Right hindlimb (tissue), 1 donor: ENCODE measurements at regions not wholly inside any gene's neighbourhood (a gene's known extent, or its start where the extent isn't known, plus 50 kb on each side); places are given as distances from the start of the nearest gene placed in this dataset.

ENCODE experiments used
- DNase-seq: peaks from one replicate; pipeline ENCODE4 v3.0.0-alpha.2; 2018

DNA sequence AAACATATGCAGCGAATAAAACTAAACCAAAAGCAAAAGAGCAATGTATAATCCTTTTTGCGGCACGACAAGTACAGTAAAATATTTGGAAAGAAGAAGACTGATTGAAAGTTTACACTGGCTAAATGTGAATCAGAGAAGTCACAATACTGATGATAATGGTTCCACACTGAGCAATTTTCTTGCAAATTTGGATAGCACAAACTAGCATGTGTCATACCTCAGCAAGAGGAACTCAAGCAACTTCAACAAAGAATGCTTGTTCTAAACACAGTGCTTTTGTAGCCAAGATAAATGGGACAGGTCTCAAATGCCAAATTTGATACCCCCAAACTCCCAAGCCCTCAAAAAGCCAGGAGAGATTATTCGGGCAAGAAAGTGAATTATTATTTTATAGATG is 839.1 kb downstream of the GALC start:
- DNase-seq, result no peak

- DNase-seq, result no peak
These were observed 839.6 kb downstream of the GALC start for GRCh38 chr14:87153391-87153790.

DNA sequence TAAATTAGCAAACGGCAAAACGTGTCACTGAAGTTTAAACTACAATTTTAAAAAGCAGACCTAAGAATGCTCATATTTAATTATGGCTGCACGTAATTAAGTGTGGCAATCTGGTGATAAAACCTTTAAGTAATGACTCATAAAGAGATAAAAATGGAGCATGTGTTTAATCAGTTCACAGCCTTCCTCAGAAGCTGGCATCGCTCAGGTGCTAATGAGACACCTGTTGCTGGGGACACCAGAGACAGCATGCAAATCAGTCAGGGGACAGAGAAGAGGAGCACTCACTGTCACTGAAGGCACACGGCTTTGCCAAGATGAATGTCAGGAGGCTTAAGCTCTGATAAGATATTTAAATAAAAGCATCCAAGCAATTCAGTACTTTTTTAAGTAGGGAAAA is 840.3 kb downstream of the GALC start:
- DNase-seq, result no peak

GRCh38 chr14:87149583-87150354 is 843.2 kb downstream of the GALC start:
- no peak for DNase-seq

- DNase-seq, result no peak
These were observed 844.3 kb downstream of the GALC start for GRCh38 chr14:87148655-87149054.

- no peak for DNase-seq
These were observed 850.3 kb downstream of the GALC start for GRCh38 chr14:87142551-87143211.

- DNase-seq, result no peak
These were observed 851.2 kb downstream of the GALC start for GRCh38 chr14:87141801-87142200.

DNA sequence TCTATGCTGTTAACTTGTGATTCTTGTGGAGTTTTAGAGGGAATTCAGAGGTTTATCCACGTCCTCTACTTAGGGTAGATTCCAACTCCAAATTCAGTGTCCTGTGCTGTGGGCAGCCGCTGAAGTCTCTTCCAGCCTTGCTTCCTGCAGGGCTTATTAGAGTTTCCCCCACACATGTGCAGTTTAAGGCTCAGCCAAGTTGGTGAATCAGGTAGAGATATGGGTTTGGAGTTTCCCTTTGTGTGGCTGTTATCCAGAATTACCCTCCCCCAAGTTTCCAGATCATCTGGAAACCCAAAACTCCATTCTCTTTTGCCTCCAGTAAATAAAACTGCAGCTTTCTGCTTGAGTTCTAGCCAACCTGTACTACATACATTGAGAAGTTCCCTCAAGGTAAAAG is 853.7 kb downstream of the GALC start:
- DNase-seq, result no peak

DNA sequence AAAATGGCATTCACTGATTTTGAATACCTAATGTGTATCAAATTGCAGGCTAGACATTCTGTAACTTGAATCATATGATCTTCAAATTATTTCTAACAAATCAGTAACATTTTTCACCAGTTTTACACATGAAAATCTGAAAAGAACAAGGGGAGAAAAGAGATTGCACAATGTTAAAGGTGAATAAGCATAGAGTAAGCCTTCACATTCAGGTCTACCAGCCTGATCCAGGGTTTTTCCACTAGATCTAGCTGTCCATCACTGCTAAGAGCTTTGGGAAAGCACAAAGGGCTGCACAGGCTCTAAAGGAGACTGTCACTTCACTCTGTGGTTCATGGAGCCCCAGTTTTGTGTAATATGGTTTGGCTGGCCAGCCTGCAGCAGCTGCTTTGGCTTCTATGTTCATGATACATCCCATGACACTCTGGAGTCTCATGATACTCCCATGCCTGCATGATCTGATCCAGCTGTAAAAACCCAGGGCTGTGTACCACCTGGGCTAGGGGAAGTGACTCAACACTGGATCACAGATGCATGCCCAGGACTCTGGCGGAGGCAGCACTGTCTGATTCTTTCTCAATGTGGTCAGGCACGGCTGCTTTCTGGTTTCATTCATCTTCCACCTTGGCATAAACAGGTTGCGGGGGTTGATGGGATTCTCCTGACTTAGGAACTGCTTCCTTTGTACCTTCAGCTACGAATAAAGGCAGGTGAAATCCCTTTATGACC is 859.7 kb downstream of the GALC start:
- DNase-seq, result peak; percentile 49

GRCh38 chr14:87131879-87132278 is 861.1 kb downstream of the GALC start:
- DNase-seq, result no peak

DNA sequence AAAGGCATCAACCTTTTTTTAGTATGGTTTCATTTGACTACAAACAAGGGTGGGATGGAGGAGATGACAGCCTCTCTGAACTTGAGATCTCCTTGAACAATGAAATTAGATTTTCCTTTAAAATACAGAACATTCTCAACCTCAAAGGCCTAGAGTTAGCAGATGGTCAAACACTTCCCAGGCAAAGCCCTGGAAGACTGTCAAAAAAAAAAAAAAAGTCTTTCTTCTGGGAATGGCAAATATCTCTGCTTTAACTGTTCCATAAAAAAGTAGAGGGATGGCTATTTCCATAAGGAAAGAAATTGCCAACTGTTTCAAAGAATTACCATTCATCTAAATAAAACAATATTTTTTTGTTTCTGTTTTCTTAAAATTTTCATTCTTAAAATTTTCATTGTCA is 870.8 kb downstream of the GALC start:
- DNase-seq, result no peak

DNA sequence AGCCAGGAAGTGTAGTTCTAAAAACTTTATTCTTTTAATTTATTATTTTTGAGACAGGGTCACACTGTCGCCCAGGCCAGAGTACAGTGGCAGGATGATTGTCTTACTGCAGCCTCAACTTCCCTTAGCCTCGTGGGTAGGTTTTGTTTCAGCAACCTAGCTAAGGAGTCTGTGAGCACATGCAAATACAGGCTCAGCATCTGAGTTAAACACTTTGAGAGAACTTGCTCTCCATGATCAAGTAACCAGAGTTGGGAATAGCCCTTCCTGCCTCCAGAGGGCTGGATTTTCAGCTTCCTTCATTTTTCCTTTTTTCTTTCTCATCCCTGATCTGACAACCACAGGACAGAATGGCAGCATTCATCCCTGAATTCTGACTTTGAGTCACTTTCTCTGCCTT is 871.3 kb downstream of the GALC start:
- DNase-seq, result no peak

DNA sequence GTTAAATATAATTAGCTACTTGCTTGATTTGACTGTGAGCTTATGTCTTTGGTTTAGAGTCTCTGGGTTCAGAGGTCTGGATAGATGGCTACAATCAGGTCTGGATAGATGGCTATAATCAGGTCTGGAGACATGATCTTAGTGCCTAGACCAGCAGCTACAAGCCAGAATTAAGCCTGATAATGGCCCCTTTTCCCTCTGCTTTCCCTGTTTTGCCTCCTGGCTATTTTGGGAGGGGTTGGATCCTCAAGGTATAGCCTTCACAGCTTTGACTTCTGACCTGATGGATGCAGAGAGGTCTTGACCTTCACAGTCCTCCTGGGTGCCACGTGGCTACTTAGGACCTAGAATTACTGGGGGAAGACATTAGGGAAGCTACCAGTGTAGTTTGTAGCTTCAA is 877.7 kb downstream of the GALC start:
- DNase-seq, result no peak

GRCh38 chr14:87113286-87113685 is 879.7 kb downstream of the GALC start:
- DNase-seq, result no peak

GRCh38 chr14:87111741-87112140 is 881.2 kb downstream of the GALC start:
- DNase-seq, result peak; percentile 47

DNA sequence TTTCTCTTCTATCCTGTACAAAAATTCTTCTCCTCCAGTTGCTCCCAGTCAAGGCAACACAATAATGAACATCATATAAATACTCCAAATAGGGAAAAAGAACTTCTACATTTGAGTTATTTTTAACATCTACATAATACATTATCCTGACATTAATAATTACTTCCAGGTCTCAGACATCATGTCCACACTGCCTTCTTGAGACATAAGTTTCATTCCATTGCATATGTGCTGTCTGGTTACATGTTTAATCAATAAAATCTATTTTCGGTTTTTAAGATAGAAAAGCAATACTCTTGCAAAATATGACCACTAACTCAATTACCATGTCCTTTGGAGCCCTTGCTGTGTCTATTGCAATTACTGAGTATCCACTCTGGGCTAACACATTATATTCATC is 881.9 kb downstream of the GALC start:
- no peak for DNase-seq

DNA sequence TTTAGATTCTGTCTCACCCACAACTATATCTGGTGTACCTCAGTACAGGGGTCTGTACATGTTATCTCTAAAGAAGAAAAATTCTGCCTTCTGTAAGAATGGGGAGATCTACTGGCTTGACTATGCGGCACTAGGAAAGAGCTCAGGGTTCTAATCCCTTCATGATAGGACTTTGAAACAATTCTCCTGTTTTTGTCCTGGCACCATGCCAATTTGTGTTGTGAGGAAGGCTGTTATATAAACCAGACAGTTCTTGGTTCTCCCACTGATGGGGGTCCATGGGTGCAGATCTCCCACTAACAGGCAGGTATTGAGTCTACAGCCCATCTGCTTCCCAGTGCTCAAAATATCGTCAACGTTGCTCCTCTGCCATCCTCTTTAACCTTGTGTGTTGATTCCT is 883.7 kb downstream of the GALC start:
- DNase-seq, result no peak

DNA sequence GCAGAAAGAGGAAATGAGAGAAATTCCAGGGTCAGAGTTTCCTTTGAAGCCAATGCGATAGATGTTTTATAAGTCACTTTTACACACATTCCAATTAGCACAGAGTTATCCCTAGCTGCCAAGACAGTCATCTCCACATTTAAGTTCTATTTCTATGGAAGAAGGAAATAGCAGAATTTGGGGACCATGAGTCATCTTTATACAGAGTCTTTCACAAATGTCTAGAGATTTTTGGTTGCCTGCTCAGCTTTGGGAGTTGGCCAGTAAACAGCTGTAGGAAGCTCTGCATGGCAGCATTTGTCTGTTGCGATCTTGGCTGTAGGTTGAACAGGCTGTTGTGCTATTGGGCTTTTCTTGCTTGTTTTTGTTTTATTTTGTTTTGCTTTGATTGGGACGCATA is 884.3 kb downstream of the GALC start:
- DNase-seq, result peak; percentile 25

- no peak for DNase-seq
These were observed 890.1 kb downstream of the GALC start for GRCh38 chr14:87102811-87103378.

- DNase-seq, result no peak
These were observed 896.0 kb downstream of the GALC start for GRCh38 chr14:87097015-87097414.

DNA sequence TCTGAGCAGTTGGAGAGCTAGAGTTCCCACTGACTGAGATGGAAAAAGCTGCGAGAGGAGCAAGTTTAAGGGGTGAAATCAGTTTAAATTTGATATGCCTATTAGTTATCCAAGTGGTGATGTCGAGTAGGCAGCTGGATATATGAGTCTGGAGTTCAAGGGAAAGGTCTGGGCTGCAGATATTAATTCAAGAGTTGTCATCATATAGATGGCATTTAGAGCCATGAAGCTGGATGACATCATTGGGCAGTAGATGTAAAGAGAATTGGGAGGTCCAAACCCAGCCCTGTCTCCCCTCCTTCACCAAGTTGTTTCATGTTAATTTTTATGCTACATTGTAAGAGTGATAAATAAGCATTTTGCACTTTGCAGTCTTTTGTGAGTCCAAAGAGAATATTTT is 898.1 kb downstream of the GALC start:
- DNase-seq, result no peak

DNA sequence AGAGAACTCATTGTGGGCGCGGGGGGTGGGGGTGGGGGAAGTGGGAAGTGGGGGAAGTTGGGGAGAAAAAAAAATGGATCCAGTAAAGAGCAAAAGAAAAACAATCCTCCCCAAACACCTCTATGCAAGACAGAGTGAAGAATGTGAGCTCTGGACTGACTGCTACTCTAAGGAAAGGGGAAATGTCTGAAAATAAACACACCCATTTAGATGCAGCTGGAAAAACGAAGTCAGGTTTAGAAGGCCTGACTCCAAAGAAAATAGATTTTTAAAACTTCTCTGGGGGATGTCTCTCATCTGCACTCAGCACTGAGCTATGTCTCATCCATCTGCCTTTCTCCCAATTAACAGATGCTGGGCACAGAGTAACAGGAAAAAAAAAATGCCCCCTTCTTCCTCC is 904.4 kb downstream of the GALC start:
- DNase-seq, result no peak

GRCh38 chr14:87087881-87088280 is 905.1 kb downstream of the GALC start:
- DNase-seq, result no peak

DNA sequence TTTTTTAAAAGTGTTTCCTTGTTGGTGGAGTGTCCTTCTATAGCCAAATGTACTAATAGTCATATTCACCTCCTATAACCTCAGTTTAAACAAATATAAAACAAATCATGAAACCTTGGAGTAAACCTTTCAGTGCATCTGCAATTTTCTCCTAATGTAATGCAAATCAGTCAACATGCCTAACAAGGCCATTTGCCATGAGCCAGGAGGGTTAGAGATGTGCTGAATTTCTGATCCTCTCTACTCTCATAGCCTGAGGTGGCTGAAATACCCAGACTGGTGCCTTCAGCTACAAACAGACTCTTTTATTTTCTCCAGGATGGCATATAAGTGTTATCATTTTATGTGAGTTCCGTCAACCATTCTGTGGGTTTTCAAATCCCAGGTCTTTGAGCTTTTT is 908.1 kb downstream of the GALC start:
- DNase-seq, result no peak
